Mesenchymal stem cell (in vitro differentiated cells and primary cell): ENCODE measurements at regions not wholly inside any gene's neighbourhood (a gene's known extent, or its start where the extent isn't known, plus 50 kb on each side); places are given as distances from the start of the nearest gene placed in this dataset.

ENCODE experiments used
- DNase-seq: peaks from one replicate; pipeline ENCODE4 v3.0.0-alpha.2; 2013
- H2AFZ ChIP-seq: one replicate; pipeline ENCODE4 v1.6.1; 2013; ENCODE audit warnings: low read depth, mild to moderate bottlenecking, control low read depth, inconsistent platforms, low read length, moderate library complexity
- H2AK5ac ChIP-seq: 2 replicates; pipeline ENCODE4 v1.6.1; 2013; ENCODE audit warnings: low read length, moderate library complexity, mild to moderate bottlenecking, inconsistent platforms; ENCODE audit not compliant: severe bottlenecking
- H2BK120ac ChIP-seq: one replicate; pipeline ENCODE4 v1.6.1; 2013; ENCODE audit warnings: low read depth, mild to moderate bottlenecking, inconsistent platforms, low read length, moderate library complexity
- H2BK12ac ChIP-seq, 2 experiments: one replicate each; pipeline ENCODE4 v1.6.1; 2013; ENCODE audit warnings: inconsistent platforms in 2 of 2, low read length in 2 of 2, mild to moderate bottlenecking in 2 of 2, moderate library complexity in 2 of 2, control low read depth in 1 of 2
- H2BK15ac ChIP-seq: one replicate; pipeline ENCODE4 v1.6.1; 2013; ENCODE audit warnings: mild to moderate bottlenecking, low read depth, inconsistent platforms; ENCODE audit not compliant: poor library complexity, severe bottlenecking
- H2BK5ac ChIP-seq: 2 replicates; pipeline ENCODE4 v1.6.1; 2013; ENCODE audit warnings: low read depth, mild to moderate bottlenecking, low read length, control low read depth, inconsistent platforms; ENCODE audit not compliant: poor library complexity, severe bottlenecking
- H3K14ac ChIP-seq, 2 experiments: one replicate each; pipeline ENCODE4 v1.6.1; 2013; ENCODE audit warnings: inconsistent platforms in 2 of 2, low read length in 2 of 2, control low read depth in 1 of 2, mild to moderate bottlenecking in 1 of 2, moderate library complexity in 1 of 2
- H3K18ac ChIP-seq, 2 experiments: one replicate each; pipeline ENCODE4 v1.6.1; 2013; ENCODE audit warnings: inconsistent platforms in 2 of 2, low read length in 2 of 2, control low read depth in 1 of 2, low read depth in 1 of 2, mild to moderate bottlenecking in 1 of 2
- H3K23ac ChIP-seq, 2 experiments: one replicate each; pipeline ENCODE4 v1.6.1; 2013; ENCODE audit warnings: inconsistent platforms in 2 of 2, low read length in 2 of 2, mild to moderate bottlenecking in 2 of 2, moderate library complexity in 2 of 2, control low read depth in 1 of 2
- H3K27ac ChIP-seq: 2 replicates; pipeline ENCODE4 v1.5.1; 2013; ENCODE audit warnings: mild to moderate bottlenecking, moderate library complexity, low read length, control low read depth, inconsistent platforms; ENCODE audit not compliant: poor library complexity, severe bottlenecking
- H3K27me3 ChIP-seq, 2 experiments: 2 replicates each; pipeline versions ENCODE4 v1.6.1 to v1.7.0; 2013; ENCODE audit warnings: low read length in 2 of 2, mild to moderate bottlenecking in 2 of 2, moderate library complexity in 2 of 2, control low read depth in 1 of 2, inconsistent platforms in 1 of 2; ENCODE audit not compliant: control insufficient read depth in 1 of 2, insufficient read depth in 1 of 2
- H3K36me3 ChIP-seq, 2 experiments: 2 replicates each; pipeline versions ENCODE4 v1.6.1 to v1.7.0; 2013; ENCODE audit warnings: low read length in 2 of 2, control low read depth in 1 of 2, inconsistent platforms in 1 of 2, low read depth in 1 of 2, mild to moderate bottlenecking in 1 of 2; ENCODE audit not compliant: insufficient read depth in 2 of 2, control insufficient read depth in 1 of 2
- H3K4ac ChIP-seq, 2 experiments: one replicate each; pipeline ENCODE4 v1.6.1; 2013; ENCODE audit warnings: inconsistent platforms in 2 of 2, low read length in 2 of 2, mild to moderate bottlenecking in 2 of 2, moderate library complexity in 2 of 2, control low read depth in 1 of 2, low read depth in 1 of 2
- H3K4me1 ChIP-seq: 2 replicates; pipeline ENCODE4 v1.6.1; 2013; ENCODE audit warnings: low read depth, low read length, control low read depth; ENCODE audit not compliant: control insufficient read depth, insufficient read depth
- H3K4me2 ChIP-seq: 2 replicates; pipeline ENCODE4 v1.6.1; 2013; ENCODE audit warnings: low read length, mild to moderate bottlenecking, inconsistent platforms; ENCODE audit not compliant: poor library complexity, severe bottlenecking
- H3K4me3 ChIP-seq, 2 experiments: 2 replicates each; pipeline versions ENCODE4 v1.5.1 to v1.7.0; 2013; ENCODE audit warnings: low read length in 2 of 2, mild to moderate bottlenecking in 2 of 2, control low read depth in 1 of 2, low read depth in 1 of 2; ENCODE audit not compliant: insufficient read depth in 1 of 2
- H3K79me1 ChIP-seq: replicated peaks from 2 replicates; pipeline ENCODE4 v1.6.1; 2013; ENCODE audit warnings: mild to moderate bottlenecking, control low read depth, low read length, inconsistent platforms; ENCODE audit not compliant: poor library complexity, severe bottlenecking
- H3K9ac ChIP-seq: 2 replicates; pipeline ENCODE4 v1.7.0; 2013; ENCODE audit warnings: mild to moderate bottlenecking, low read length, moderate library complexity
- H3K9me3 ChIP-seq: 2 replicates; pipeline ENCODE4 v1.7.0; 2013; ENCODE audit warnings: mild to moderate bottlenecking, low read length; ENCODE audit not compliant: control insufficient read depth
- H4K8ac ChIP-seq: one replicate; pipeline ENCODE4 v1.6.1; 2013; ENCODE audit warnings: inconsistent platforms, mild to moderate bottlenecking, low read length, moderate library complexity
- H4K91ac ChIP-seq: one replicate; pipeline ENCODE4 v1.6.1; 2013; ENCODE audit warnings: mild to moderate bottlenecking, low read length, inconsistent platforms
- WGBS: methylation state at CpG from one replicate; pipeline ENCODE4 v1.1.7; 2013; ENCODE audit warnings: mixed read lengths; 5-methylcytosine and 5-hydroxymethylcytosine counted together

DNA sequence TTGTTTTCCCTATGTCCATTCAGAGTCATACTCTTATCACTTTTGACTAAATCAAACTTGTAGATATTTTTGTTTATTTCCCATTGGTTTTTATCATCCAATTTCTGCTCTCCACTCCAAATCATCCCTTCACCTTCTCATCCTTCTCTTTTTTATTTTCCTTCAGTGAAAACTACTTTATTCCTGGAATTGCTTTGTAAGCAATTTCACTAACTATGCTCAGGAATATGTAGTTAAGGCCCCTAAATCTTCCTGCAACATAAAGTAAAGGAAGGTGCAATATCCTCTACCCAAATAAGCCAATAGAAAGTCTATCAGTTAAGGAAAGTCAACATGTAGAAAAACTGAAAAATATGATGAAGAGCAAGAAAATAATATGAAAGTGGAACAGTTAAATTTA is 308.4 kb downstream of the SEC23A start:
- Histone ChIP-seq H3K9me3 (no peaks in the 10 kb centered on the region), H2BK12ac (no peak overlapping the region), H2BK5ac (no peak overlapping the region), H2BK120ac (no peak overlapping the region), H3K4me2 (no peak overlapping the region), H3K23ac (no peak overlapping the region), H3K4me1 (no peaks in the 10 kb centered on the region), H4K91ac (no peak overlapping the region), H3K27me3 (no peaks in the 10 kb centered on the region), H3K18ac (no peak overlapping the region), H3K36me3 (no peaks in the 10 kb centered on the region), H2BK15ac (no peak overlapping the region), H2AFZ (no peak overlapping the region), H3K14ac (no peak overlapping the region), H4K8ac (no peak overlapping the region), H3K4me3 (no peak overlapping the region), H3K79me1 (no peaks in the 10 kb centered on the region), H2AK5ac (no peak overlapping the region), H3K4ac (no peak overlapping the region), H3K9ac (no peak overlapping the region), H3K27ac (no peak overlapping the region)
- no peak for DNase-seq

GRCh38 chr14:38791862-38792261 is 311.2 kb downstream of the SEC23A start:
- no peak overlapping the region for H2AK5ac ChIP-seq
- no peak for DNase-seq
- H2BK5ac ChIP-seq = no peak overlapping the region
- no peak overlapping the region for H2BK15ac ChIP-seq
- no peaks in the 10 kb centered on the region for H3K4me1 ChIP-seq
- H3K27ac ChIP-seq = no peak overlapping the region
- H3K4me2 ChIP-seq = no peak overlapping the region
- WGBS = 89% methylated on average over 3 of the region's 3 CpGs
- H3K18ac ChIP-seq = no peak overlapping the region
- H3K14ac ChIP-seq = no peak overlapping the region
- H3K4ac ChIP-seq = no peak overlapping the region
- no peak overlapping the region for H4K8ac ChIP-seq
- no peaks in the 10 kb centered on the region for H3K36me3 ChIP-seq
- H3K27me3 ChIP-seq = no peaks in the 10 kb centered on the region
- H3K9ac ChIP-seq = no peak overlapping the region
- H3K23ac ChIP-seq = no peak overlapping the region
- H3K4me3 ChIP-seq = no peak overlapping the region
- no peaks in the 10 kb centered on the region for H3K9me3 ChIP-seq
- H4K91ac ChIP-seq = no peak overlapping the region
- H2AFZ ChIP-seq = no peak overlapping the region
- no peak overlapping the region for H2BK120ac ChIP-seq
- no peak overlapping the region for H2BK12ac ChIP-seq
- no peaks in the 10 kb centered on the region for H3K79me1 ChIP-seq

DNA sequence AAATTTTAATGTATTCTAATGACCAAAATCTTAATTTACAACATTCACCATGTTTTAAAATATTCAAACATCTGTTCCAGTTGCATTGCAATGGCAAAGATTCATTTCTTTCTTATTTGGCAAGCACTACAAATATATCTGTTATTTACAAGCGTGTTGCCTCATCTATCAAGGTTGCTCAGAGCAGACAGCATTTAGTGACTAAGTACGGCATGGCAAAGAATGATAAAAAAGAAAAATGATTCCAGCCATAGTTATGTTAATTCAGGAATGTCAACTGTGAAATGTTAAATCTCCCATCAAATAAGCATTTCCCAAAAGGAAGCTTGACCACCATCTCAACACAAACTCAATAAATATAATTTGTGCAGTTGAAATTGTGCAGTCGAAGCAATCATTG is 312.1 kb downstream of the SEC23A start:
- Histone ChIP-seq H3K4me3 (no peak overlapping the region), H3K4ac (no peak overlapping the region), H2BK15ac (no peak overlapping the region)

DNA sequence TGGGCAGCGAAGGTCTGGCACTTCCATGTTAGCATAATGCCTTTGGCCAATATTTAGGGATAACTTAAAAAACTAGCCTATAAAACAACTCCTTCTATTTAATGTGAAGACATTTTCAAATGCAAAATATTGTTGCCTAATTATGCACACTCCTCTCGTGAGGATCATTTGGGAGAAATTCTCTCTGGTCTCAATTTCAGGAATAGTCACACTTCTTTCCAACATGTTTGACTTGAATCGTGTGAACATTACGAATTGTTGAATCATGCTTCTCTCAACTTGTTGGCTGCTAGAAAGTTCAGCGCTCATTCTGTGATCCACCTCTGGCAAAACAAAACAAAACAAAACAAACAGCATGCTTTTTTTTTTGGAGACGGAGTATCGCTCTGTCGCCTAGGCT is 313.2 kb downstream of the SEC23A start:
- Histone ChIP-seq H3K18ac (no peak overlapping the region), H3K79me1 (no peaks in the 10 kb centered on the region), H2BK15ac (no peak overlapping the region), H3K9ac (no peak overlapping the region), H2AK5ac (no peak overlapping the region), H3K27ac (no peak overlapping the region), H3K23ac (no peak overlapping the region), H3K4ac (no peak overlapping the region), H4K8ac (no peak overlapping the region), H3K14ac (no peak overlapping the region), H2BK120ac (no peak overlapping the region), H4K91ac (no peak overlapping the region), H2BK12ac (no peak overlapping the region), H3K4me3 (no peak overlapping the region), H3K4me1 (no peaks in the 10 kb centered on the region), H3K9me3 (no peaks in the 10 kb centered on the region), H3K27me3 (no peaks in the 10 kb centered on the region), H2AFZ (no peak overlapping the region), H3K4me2 (no peak overlapping the region), H2BK5ac (no peak overlapping the region), H3K36me3 (no peaks in the 10 kb centered on the region)
- no peak for DNase-seq
- 95% methylated on average over 8 of the region's 8 CpGs for whole genome bisulfite sequencing

More for the DNA sequence above, 312.1 kb downstream of the SEC23A start:
- Histone ChIP-seq H3K9me3 (no peaks in the 10 kb centered on the region), H3K18ac (no peak overlapping the region), H3K36me3 (no peaks in the 10 kb centered on the region), H3K27ac (no peak overlapping the region), H2BK12ac (no peak overlapping the region), H4K8ac (no peak overlapping the region), H3K4me1 (no peaks in the 10 kb centered on the region), H4K91ac (no peak overlapping the region), H2BK120ac (no peak overlapping the region), H3K4me2 (no peak overlapping the region), H3K79me1 (no peaks in the 10 kb centered on the region), H2BK5ac (no peak overlapping the region), H3K23ac (no peak overlapping the region), H3K14ac (no peak overlapping the region), H3K27me3 (no peaks in the 10 kb centered on the region), H2AK5ac (no peak overlapping the region), H3K9ac (no peak overlapping the region), H2AFZ (no peak overlapping the region)
- DNase-seq = no peak
- no CpG with 5 or more reads among the region's 3 CpGs for WGBS
